OCI-M2 (cell line): ENCODE measurements at regions not wholly inside any gene's neighbourhood (a gene's known extent, or its start where the extent isn't known, plus 50 kb on each side); places are given as distances from the start of the nearest gene placed in this dataset.
"Not testable (repeated sequence)": the region's sequence is repeated elsewhere in the genome, so short reads cannot be mapped to it uniquely, and the experiment has no call there.

Experiments used
- DNase-seq: peaks from one replicate; lab custom pipeline; 2025; ENCODE audit not compliant: unreplicated experiment; lab: John Stamatoyannopoulos, UW

DNA sequence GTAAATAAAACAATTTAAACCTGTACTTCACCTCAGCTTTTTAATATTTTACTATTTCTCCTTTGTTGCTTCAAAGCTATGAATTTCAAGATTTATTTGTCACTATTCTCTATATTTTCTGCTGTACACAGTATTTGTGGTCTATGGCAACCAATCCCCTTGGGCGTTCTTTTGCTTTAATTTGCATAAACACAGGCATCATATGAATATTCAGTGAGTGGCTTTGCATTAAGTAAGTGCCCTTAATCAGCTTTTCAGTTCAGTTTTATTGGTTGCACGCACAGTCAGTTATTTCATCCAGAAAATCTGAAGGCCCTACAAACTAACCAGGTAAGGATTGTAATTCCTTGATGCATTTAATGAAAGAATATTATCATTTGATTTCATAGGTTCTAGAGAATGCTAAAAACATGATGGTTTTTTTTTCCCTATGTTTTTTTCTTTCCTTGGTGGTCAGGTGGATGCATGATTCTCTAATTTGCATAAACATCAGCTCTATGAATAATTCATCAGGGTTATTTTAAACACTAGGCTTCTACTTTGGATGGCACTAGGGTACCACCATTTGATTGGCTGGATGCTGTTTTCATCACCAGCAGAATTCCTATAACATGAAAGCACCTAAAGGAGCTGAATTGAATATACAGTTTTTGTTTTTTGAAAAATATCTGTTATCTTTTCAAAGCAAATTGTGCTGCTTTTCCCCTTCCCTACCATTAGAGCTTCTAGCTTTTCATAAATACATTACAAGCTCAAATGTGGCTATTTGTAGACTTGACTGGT, 249.2 kb upstream of the CCNH start:
- DNase-seq, result no peak

GRCh38 chr5:87653242-87653641, 240.5 kb upstream of the CCNH start:
- DNase-seq, result no peak

GRCh38 chr5:87650284-87650683, 237.6 kb upstream of the CCNH start:
- no peak for DNase-seq

- no peak for DNase-seq
Observed at GRCh38 chr5:87649455-87649854, 236.7 kb upstream of the CCNH start.

- DNase-seq, result no peak
Observed at GRCh38 chr5:87645224-87645623, 232.5 kb upstream of the CCNH start.

GRCh38 chr5:87640902-87641301, 228.2 kb upstream of the CCNH start:
- DNase-seq, result no peak

GRCh38 chr5:87627363-87627762, 214.6 kb upstream of the CCNH start:
- no peak for DNase-seq

GRCh38 chr5:87608385-87608784, 195.7 kb upstream of the CCNH start:
- no peak for DNase-seq

GRCh38 chr5:87605663-87606062, 192.9 kb upstream of the CCNH start:
- DNase-seq, result no peak

GRCh38 chr5:87599778-87600177, 187.0 kb upstream of the CCNH start:
- no peak for DNase-seq

DNA sequence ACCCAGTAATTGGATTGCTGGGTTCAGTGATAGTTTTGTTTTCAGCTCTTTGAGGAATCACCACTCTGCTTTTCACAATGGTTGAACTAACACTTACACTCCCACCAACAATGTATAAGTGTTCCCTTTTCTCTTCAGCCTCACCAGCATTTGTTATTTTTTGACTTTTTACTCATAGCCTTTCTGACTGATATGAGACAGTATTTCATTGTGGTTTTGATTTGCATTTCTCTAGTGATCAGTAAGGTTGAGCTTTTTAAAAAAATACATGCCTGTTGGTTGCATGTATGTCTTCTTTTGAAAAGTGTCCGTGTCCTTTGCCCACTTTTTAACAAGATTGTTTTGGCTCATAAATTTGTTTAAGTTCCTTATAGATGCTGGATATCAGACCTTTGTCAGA, 185.7 kb upstream of the CCNH start:
- no peak for DNase-seq

GRCh38 chr5:87594566-87594965, 181.8 kb upstream of the CCNH start:
- no peak for DNase-seq

- DNase-seq, result no peak
Observed at GRCh38 chr5:87589587-87589986, 176.9 kb upstream of the CCNH start.

- no peak for DNase-seq
Observed at GRCh38 chr5:87588316-87588715, 175.6 kb upstream of the CCNH start.

DNA sequence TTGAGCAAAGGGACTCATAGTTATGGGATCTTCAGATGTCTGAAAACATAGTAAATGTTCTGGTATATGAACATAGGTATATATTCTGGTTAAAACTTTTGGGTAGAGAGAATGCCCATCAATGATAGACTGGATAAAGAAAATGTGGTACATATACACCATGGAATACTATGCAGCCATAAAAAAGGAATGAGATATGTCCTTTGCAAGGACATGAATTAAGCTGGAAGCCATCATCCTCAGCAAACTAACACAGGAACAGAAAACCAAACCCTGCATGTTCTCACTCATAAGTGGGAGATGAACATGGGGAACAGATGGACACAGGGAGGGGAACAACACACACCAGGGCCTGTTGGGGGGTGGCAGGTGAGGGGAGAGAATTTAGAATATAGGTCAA, 171.0 kb upstream of the CCNH start:
- not testable (repeated sequence) for DNase-seq

GRCh38 chr5:87582149-87582548, 169.4 kb upstream of the CCNH start:
- no peak for DNase-seq

DNA sequence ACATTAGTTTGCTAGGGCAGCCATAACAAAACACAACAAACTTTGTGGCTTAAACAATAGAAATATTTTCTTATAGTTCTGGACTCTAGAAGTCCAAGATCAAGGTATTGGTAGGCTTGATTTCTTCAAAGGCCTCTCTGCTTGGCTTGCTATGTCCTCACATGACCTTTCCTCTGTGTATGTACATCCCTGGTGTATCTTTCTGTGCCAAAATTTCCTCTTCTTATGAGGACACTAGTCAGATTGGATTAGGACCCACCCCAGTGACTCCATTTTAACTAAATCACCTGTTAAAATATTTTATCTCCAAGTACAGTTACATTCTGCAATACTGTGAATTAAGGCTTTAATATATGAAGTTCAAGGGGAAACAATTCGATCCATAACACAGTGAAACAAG, 168.9 kb upstream of the CCNH start:
- no peak for DNase-seq

- DNase-seq, result no peak
Observed at GRCh38 chr5:87579678-87580077, 166.9 kb upstream of the CCNH start.

GRCh38 chr5:87576867-87577266, 164.1 kb upstream of the CCNH start:
- DNase-seq, result no peak

- not testable (repeated sequence) for DNase-seq
Observed at GRCh38 chr5:87576306-87576705, 163.6 kb upstream of the CCNH start.

DNA sequence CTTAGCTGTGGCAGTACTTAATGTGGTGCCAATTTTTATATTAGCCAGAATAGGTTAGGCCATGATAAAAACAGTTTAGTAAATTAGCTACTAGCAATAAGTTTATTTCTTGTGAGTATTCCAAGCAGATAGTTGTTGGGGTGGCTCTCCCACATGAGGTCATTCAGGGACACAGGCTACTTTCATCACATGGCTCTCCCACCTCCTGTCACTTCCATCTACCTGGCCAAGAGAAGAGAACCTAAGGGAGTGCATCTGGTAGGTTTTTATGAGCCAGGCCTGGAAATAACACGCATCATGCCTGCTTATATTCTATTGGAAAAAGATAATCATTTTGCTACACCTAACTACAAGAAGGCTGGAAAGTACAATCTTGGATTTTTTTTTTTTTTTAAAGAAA, 161.4 kb upstream of the CCNH start:
- no peak for DNase-seq

- DNase-seq, result no peak
Observed at GRCh38 chr5:87572611-87573010, 159.9 kb upstream of the CCNH start.

GRCh38 chr5:87572090-87572489, 159.4 kb upstream of the CCNH start:
- DNase-seq, result no peak
